ENCODE measurements at regions not wholly inside any gene's neighbourhood (a gene's known extent, or its start where the extent isn't known, plus 50 kb on each side); places are given as distances from the start of the nearest gene placed in this dataset.
"Not testable (repeated sequence)": the region's sequence is repeated elsewhere in the genome, so short reads cannot be mapped to it uniquely, and the experiment has no call there.

DNA sequence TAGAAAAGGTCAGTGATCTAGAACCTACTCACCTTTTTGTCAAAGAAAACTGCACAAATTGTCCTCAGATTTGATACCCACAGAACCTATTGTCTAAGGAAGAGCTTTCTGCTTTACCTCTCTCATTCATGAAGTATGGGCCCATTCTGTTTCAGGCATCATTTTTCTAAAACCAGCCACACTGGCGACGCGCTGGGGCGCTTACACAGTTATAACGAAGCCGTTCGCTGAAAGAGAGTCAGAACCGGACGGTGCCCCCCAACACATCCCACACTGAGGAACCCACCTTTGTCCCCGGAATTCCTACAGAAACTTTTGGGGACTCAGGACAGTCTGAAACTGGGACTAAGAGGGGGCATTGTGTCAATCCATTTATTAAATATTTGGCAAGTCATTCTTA is 206.3 kb upstream of the HAAO start:
- no peak for DNase-seq (ENCODE audit: low spot score)

DNA sequence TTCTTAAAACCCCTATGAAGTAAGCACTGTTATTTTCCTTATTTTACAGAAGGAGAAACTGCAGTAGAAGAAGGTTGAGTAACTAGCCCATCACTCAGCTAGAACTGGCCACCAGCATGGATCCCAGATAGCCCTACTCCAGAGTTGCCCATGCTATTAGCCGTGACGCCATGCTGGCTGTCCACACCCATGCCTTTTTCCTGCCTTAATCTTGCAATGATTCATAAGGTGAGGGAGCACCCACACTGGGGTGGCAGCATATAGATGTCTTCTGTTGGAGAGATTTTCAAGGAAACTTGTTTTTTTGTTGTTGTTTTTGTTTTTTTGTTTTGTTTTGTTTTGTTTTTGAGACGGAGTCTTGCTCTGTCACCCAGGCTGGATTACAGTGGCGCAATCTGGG is 204.1 kb upstream of the HAAO start:
- no peak for DNase-seq (ENCODE audit: low spot score)

DNA sequence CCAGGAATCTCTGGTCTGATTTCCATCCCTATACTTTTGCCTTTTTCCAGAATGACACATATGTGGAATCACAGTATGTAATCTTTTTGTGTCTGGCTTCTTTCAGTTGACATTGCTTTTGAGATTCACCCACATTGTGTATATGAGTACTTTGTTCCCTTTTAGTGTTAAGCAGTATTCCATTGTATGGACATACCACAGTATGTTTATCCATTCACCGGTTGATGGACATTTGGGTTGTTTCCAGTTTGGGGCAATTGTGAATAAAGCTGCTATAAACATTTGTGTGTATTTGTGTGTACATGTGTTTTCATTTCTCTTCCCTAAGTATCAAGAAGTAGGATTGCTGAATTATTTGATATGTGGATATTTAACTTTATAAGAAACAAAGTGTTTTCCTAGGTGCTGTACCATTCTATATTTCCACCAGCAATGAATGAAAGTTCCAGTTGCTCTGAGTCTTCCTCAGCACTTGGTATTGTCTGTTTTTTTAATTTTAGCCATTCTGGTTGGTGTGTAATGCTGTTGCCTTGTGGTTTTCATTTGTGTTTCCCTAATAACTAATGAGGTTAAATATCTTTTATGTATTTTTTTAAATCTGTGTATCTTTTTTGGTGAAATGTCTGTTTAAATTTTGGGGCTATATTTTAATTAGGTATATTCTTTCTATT is 203.5 kb upstream of the HAAO start:
- DNase-seq (ENCODE audit: low spot score) = no peak

DNA sequence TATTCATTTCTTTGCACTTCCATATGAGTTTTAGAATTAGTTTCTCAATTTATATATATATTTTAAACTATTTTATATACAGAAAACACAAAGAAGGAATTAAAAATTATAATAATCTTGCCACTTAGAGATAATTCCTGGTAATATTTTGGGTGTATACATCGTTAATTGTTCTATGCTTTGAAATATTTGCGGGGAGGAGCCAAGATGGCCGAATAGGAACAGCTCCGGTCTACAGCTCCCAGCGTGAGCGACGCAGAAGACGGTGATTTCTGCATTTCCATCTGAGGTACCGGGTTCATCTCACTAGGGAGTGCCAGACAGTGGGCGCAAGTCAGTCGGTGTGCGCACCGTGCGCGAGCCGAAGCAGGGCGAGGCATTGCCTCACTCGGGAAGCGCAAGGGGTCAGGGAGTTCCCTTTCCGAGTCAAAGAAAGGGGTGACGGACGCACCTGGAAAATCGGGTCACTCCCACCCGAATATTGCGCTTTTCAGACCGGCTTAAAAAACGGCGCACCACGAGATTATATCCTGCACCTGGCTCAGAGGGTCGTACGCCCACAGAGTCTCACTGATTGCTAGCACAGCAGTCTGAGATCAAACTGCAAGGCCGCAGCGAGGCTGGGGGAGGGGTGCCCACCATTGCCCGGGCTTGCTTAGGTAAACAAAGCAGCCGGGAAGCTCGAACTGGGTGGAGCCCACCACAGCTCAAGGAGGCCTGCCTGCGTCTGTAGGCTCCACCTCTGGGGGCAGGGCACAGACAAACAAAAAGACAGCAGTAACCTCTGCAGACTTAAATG is 197.1 kb upstream of the HAAO start:
- not testable (repeated sequence) for DNase-seq (ENCODE audit: low spot score)

DNA sequence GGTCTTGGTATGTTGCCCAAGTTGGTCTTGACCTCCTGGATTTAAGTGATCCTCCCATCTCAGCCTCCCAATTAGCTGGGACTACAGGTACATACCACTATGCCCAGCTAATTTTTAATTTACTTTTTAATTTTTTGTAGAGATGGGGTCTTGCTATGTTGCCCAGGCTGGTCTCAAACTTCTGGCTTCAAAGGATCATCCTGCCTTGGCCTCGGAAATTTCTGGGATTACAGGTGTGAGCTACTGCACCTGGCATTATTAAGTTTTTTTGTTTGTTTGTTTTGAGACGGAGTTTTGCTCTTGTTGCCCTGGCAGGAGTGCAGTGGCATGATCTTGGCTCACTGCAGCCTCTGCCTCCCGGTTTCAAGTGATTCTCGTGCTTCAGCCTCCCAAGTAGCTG is 195.7 kb upstream of the HAAO start:
- DNase-seq (ENCODE audit: low spot score) = not testable (repeated sequence)

DNA sequence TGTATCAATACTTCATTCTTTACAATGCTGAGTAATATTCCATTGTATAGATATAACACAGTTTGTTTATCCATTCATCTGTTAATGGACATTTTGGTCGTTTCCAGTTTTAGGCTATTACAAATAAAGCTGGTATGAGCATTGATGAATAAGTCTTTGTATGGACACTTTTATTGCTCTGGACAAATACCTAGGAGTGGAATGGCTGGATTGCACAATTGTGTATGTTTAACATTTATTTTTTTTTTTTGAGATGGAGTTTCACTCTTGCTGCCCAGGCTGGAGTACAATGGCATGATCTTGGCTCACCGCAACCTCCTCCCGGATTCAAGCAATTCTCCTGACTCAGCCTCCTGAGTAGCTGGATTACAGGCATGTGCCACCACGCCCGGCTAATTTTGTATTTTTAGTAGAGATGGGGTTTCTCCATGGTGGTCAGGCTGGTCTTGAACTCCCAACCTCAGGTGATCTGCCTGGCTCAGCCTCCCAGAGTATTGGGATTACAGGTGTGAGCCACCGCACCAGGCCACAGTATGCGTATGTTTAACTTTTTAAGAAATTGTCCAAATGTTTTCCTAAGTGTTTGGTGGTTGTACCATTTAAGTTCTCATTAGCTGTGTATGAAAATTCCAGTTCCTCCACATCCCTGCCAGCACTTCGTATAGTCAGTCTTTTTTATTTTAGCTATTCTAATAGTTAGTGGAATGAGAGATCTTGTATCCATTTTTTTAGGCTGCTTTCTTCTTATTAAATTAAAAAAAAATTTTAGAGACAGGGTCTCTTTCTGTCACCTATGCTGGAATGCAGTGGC is 194.9 kb upstream of the HAAO start:
- no peak for DNase-seq (ENCODE audit: low spot score)

DNA sequence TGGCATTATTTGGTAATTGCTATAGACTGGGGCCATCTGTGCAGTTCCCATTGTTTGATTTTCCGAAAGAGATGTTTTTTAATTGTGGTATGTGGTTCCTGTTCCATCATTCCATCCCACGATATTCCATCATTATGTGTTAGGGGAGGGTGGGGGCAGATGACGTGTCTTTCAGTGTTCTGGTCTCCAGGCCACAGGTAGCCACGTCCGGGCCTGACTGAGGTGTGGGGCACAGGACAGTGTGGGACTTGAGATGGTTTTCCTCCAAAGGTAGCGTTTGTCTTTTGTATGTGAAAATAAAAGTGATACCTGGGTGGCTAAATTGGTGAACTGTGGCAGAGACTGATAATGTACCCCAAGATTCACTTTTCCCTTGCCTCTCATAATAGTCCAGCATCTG is 192.2 kb upstream of the HAAO start:
- DNase-seq (ENCODE audit: low spot score) = no peak

DNA sequence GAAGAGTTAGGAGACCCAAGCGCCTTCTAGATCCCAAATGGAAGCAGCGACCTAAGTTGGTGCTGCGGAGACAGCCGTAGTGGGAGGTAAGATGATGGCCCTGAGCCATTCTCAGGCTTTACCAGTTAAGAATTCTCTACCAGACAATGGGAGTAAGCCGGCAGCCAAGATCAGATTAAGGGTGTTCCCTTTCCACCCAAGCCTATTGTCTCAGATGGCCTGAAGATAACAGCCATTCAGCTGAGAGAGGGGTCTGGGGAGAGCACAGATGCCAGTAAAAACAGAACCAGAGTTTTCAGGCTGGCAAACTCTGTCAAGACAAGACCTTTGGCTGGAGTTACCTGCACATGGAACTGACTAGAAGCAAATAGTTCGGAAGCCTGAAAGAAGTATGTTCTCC is 191.7 kb upstream of the HAAO start:
- no peak for DNase-seq (ENCODE audit: low spot score)

DNA sequence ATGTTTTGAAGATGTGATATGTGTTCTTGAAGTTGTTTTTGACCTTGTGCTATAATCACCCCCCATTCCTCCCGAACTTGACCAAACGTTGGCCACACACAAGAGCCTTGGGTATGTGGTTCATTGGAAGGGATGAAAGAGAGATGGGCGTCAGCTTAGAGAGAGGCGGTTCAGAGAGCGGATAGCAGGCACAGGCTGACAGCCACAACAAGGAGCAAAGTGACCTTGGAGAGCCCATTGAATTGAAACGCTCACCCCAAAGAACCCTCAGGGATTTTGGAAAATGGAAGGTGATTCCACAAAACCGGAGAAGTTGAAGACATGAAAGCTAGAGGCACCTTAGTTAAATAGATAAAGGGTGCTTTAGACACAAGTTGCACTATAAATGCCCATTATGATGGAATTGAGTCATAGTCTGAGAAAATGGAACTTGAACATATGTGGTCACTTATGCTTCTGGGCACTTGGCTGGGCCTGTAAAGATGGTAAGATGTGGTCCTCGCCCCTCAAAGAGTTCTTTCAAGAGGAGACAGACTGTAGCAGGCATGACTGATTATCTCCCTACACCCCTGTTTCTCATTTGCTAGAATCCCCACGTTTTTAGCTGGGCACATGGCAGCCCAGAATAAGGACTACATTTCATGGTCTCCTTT is 188.5 kb upstream of the HAAO start:
- no peak for DNase-seq (ENCODE audit: low spot score)

DNA sequence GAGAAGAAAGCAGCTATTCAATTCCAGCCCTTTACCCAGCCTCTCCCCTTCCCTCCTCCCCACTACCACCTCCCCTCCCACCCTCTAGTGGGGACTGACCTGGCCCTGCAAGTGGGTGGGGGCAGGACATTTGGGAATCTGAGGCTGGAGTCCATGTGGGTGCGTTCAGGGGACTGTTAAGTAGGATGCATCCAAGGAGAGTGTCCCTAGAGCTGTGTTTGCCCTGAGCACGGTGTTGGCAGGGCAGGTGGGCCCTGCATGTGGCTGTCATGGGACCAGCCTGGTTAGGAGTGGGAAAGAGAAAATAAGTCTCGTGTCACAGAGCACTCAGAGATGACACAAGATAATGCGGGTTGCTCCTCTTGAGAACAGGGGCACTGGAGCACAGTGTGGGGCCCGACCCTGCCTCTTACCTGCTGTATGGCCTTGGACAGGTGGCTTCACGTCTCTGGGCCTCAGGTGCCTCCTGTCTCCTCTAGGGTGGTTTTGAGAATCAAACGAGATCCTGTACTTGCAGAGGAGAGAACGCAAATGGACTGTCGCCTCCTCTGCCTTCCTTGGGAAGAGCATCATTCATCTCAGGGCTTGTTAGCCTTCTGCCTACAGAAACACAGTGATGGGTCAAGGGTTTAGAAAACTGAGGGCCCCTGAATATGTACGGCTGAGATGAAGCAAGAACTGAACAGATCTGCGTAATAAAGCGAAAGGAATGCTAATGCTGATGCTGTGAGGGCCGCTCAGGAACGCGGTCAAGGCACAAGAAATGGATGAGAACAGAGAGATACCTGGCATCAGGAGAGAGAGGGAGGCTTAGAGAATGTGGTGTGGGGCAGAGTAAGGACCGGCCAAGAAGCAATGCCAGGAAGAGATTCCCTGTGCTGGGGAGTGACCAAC is 187.7 kb upstream of the HAAO start:
- no peak for DNase-seq (ENCODE audit: low spot score)

DNA sequence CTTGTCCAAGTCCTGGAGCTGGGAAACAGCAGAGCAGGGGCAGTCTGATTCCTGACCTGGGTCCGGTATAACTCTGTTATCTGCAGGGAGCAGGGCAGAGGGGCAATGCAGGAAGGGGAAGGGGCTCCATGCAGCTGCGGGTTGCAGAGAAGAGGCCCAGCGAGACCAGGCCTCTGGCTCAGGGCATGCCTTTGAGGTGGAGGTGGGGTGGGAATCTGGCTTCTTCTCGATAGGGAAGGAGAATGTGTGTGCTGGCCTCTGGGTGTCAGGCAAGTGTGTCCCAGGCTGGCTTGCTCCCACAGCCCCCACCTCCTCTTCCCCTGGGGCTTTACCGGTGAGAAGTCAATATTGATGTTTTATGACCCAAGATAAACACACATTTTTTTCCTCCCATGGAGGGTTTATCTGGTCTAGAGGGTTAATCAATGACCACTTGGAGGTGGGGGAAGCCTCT is 187.1 kb upstream of the HAAO start:
- DNase-seq (ENCODE audit: low spot score) = no peak

DNA sequence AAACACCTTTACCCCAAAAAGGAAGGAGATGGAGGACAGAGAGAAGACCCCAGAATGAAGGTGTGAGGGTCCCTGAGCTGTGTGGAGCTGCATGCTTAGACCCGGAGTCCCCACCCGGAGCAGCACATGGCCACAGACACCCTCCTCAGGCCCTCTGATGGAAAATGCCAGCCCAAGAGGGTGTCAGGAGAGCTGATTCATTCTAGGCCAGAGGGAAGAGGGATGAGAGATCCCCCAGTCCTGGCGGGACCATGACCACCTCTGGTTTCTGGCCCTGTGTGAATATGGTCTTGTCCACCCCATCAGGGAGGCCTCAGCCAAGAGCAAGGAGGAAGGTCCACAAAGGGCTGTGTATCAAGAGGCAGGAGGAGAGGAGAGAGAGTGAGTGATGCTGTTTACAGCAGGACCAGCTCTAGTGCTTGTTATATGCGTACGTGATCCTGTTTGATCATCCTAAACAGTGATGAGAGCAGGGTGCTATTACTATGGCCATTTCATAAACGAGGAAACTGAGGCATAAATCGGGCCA is 186.6 kb upstream of the HAAO start:
- DNase-seq (ENCODE audit: low spot score) = no peak

DNA sequence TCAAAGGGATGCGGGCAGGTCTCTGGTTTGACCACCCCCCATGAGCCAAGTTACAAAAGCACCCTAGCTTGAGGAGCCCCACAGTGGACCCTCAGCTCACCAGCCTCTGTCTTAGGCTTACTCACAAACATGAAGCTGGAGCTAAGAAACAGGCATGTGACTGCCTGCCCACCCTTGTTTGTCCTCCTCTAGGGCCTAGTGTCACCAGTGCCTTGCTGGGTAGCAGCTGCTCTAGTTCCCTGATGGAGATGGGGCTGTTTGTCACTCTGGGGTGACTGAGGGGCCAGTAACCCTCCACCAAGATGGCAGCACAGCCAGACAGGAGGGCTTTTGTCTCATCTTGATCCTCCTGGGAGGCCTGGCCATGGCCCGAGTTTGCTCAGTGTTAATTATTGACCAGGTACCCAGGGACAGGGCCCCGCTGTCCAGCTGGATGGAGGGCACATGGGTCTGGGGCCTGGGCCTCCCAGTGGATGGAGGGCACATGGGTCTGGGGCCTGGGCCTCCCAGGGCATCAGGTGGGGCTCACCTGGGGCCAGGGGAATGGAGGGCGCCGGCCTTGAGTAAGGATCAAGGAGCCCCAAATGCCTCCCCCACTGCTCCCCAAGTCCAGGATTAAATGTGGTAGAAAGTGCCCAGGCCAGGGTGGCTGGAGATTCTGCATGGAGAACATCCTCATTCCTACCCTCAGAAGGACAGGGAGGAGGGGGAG is 185.9 kb upstream of the HAAO start:
- no peak for DNase-seq (ENCODE audit: low spot score)

DNA sequence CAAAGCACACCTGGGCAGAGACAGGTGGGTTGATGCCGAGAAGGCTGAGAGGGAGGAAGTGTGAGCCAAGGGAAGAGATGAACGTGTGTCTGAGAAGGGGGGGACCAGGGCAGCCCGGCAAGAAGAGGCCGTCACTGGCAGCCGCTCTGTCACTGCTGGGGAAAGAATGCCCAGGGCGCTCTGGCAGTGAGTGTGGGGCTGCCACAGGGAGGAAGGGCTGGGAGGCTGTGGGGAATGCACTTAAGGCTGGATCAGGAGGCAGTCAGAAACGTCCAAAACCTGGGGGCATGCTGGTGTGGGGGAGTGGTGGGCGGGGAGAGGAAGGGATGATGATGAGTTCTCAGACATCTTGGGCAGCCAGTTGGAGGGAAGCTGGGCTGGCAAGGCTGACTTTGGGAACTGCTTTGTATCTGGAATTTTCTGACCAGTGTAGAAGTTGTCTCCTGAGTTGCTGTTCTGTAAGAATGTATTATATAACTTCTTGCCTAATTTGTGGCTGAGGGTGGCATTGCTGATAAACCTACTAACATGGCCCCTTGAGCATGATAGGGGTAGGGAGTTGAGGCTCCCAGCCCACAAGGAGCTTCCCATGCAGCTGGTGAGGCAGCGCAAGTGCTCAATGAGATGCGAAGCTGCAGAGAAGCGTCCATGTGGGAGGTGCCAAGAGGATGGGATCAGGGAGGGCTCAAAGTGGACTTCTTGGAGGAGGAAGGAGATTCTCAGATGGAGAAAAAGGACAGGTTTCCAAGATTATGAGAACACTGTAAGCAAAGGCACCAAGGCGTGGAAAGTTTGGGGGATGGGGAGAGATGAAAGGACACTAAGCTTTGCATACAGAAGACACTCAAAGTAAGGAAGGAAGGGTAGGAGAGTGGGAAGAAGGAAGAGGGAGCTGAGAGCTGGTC is 185.1 kb upstream of the HAAO start:
- DNase-seq (ENCODE audit: low spot score) = no peak

DNA sequence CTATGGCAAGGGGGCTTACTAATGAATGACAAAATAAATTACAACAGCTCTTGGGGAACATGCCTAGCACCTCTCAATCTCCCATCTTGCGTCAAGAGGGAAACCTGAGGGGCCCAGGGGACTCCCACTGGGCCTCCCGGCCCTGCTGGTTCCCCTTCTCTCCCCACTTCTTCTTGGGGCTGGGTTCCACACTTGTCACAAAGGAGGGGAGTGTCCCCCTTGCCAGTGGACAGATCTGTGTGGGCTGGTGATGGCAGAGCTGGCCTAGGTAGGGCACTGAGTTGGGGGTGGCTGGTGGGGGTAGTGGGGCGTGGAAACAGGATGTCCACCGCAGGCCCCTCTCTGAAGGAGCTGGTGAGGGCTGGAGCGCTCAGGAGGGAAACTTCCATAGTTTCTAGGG is 184.0 kb upstream of the HAAO start:
- no peak for DNase-seq (ENCODE audit: low spot score)

DNA sequence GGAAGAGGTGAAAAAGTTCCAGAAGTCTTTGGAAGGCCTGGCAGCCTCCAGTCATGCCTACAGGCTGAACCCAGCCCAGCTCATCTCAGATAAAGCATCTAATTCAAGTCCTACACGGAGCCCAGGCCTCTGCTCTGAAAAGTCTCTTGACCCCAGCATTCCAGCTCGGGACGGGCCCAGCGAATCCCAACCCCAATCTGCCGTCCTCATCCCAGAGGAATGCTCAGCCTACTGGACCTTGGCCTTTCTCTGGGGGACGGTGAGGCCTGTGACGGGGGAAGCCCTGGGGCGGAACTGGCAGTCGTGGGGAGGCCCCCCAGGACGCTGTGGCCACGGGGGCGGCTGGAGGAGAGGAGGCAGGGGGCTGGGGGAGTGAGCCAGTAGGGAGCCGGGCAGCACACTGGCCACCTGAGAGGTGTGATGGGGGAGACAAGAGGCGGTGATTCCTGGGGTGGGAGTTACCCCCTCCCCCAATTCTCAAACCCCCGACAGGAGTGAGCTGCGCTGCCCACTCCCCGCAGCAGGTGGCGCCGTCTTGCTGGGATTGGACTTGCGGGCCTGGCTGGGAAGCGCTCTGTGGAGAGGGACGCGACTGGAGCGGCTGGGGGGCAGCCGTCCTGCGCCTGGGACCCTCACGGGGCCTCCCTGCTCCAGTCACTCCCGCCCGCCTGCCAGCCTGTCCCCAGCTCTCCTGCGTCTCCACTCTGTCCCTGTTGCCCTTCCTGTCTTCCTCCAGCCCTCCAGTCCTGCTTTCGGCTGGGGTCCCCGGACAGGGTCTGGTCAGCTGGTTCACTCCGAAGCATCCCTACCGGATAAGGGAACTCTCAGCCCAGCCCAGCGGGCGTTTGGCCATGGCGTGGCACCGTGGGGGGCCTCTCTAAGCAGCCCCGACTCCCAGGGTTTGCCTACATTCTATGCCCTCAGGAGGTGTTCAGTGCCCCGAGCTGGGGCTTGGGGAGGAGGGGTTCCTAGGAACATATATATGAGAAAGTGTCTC is 182.6 kb upstream of the HAAO start:
- DNase-seq (ENCODE audit: low spot score) = peak; percentile 74

DNA sequence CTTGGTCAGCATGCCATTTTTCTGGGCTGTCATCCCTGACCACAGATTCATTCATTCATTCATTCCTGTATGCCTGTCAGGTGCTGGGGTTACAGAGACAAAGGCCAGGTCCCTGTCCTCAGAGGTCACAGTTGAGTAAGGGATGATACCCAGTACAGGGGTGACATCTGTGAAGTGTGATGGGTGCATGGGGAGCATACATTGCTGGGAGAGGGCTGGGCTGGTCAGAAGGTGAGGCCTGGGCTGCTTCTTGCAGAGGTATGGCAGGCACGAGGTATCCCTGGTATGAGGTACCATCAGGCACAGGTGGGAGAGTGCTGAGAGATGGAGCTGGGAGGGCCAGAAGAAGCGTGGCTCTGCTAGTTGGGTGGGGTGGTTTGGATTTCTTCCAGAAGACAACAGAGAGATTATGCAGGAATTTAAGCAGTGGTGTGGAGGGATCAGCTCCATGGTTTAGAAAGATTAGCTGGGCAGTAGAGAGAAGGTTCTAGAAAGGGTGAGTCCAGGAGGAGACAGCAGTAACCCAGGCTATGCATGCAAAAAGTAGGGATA is 181.9 kb upstream of the HAAO start:
- no peak for DNase-seq (ENCODE audit: low spot score)

DNA sequence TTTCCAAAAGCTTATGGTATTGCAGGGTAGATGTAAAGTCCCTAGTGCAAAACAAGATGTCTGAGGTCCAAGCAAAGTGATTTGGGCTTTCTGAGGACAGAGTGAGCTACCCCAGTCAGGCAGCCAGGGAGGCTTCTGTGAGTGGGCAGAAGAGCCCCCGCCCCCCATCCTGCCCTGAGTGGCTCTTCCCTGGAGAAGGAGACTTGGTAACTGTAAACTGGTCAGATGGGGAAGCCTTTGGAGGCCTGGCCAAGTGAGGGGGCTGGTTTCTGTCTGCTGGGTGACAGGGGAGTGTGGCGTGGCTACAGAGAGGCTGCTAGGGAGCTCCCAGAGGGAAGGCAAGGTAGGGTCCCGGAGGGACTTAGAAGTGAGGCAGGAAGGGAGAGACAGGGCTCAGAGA is 181.3 kb upstream of the HAAO start:
- DNase-seq (ENCODE audit: low spot score) = no peak
